ENCODE measurements at regions not wholly inside any gene's neighbourhood (a gene's known extent, or its start where the extent isn't known, plus 50 kb on each side); places are given as distances from the start of the nearest gene placed in this dataset.

GRCh38 chr16:20137194-20137593 lies 63.5 kb upstream of the GPR139 start:
- Histone ChIP-seq H3K27ac (no peak overlapping the region), H3K36me3 (no peaks in the 10 kb centered on the region), H3K4me3 (ENCODE audit: low read depth, low read length) (no peak overlapping the region), H3K27me3 (ENCODE audit: insufficient read depth, low read depth, severe bottlenecking) (peaks cover 61% of the 10 kb centered on the region), H3K9me3 (ENCODE audit: severe bottlenecking) (no peaks in the 10 kb centered on the region)
- no peak for TF ChIP-seq CTCF (IDR thresholded peaks at IDR 0.05; ENCODE audit: low read depth, low read length)
- no peak for DNase-seq

- Histone ChIP-seq H3K27me3 (ENCODE audit: insufficient read depth, low read depth, severe bottlenecking) (peaks cover 55% of the 10 kb centered on the region), H3K36me3 (no peaks in the 10 kb centered on the region), H3K27ac (no peak overlapping the region), H3K4me3 (ENCODE audit: low read depth, low read length) (no peak overlapping the region), H3K9me3 (ENCODE audit: severe bottlenecking) (no peaks in the 10 kb centered on the region)
- DNase-seq, result no peak
- TF ChIP-seq CTCF (IDR thresholded peaks at IDR 0.05; ENCODE audit: low read depth, low read length), result no peak
These were observed 62.8 kb upstream of the GPR139 start for GRCh38 chr16:20136446-20136968.

- no peak for TF ChIP-seq CTCF (IDR thresholded peaks at IDR 0.05; ENCODE audit: low read depth, low read length)
- Histone ChIP-seq H3K9me3 (ENCODE audit: severe bottlenecking) (peaks cover 4% of the 10 kb centered on the region), H3K27me3 (ENCODE audit: insufficient read depth, low read depth, severe bottlenecking) (peaks cover 66% of the 10 kb centered on the region), H3K4me3 (ENCODE audit: low read depth, low read length) (no peak overlapping the region), H3K36me3 (no peaks in the 10 kb centered on the region), H3K27ac (no peak overlapping the region)
- no peak for DNase-seq
These were observed 55.7 kb upstream of the GPR139 start for GRCh38 chr16:20129375-20129774.

All from WERI-Rb-1 (cell line).